Uterus (tissue), 2 donors: ENCODE measurements at regions not wholly inside any gene's neighbourhood (a gene's known extent, or its start where the extent isn't known, plus 50 kb on each side); places are given as distances from the start of the nearest gene placed in this dataset.

Experiments
- CTCF ChIP-seq, 4 experiments: fragments of 200-600 bp in 2 of 4; fragments of 450-650 bp in 2 of 4; sonication (generic) in 2 of 4; IDR thresholded peaks; one replicate each; pipeline ENCODE4 v1.5.1; 2016 to 2019; ENCODE audit warnings: antibody characterized with exemption in 4 of 4, mild to moderate bottlenecking in 2 of 4, moderate library complexity in 1 of 4
- POLR2A ChIP-seq, 2 donors: fragments of 450-650 bp; IDR thresholded peaks; one replicate each; pipeline ENCODE4 v1.6.1; 2016; ENCODE audit warnings: antibody characterized with exemption in 2 of 2, mild to moderate bottlenecking in 1 of 2, moderate library complexity in 1 of 2

GRCh38 chr5:145466533-145466932 lies 368.6 kb downstream of the PRELID2 start:
- TF ChIP-seq CTCF (IDR thresholded peaks at IDR 0.05) (no peak), POLR2A (IDR thresholded peaks at IDR 0.05) (no peak)
